ENCODE measurements at regions not wholly inside any gene's neighbourhood (a gene's known extent, or its start where the extent isn't known, plus 50 kb on each side); places are given as distances from the start of the nearest gene placed in this dataset.

DNA sequence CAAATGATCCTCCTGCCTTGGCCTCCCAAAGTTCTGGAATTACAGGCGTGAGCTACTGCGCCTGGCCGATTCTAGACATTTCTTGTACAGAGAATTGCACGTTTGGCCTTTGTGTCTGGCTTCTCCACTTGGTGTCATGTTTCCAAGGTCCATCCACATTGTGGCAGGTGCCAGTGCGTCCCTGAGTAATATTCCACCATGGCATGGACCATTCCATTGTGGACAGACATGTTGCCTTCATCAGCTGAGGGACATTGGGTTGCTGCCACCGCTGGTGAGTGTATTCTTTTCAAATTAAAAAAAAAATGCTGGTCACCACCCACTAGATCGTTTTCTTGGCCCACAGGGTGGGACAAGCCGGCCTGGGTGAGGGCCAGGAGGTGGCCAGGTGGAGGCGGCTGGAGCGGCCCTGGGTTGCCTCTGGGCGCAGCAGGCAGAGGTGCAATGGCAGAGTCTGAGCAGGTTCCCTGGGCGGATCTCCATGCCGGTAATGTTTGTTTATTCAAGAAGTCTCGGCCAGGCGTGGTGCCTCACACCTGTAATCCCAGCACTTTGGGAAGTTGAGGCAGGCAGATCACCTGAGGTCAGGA lies 274.1 kb downstream of the SEC14L1 start:
- ChIA-PET POLR2A (no interaction called here), CTCF (interaction anchor here (0.9 to 2.7 kb wide), 5 partner anchors 9 to 84 kb away, joined by 3 to 20 read pairs (median 3); no protein-coding TSS in a partner anchor)
- TF ChIP-seq, protein P1, sequence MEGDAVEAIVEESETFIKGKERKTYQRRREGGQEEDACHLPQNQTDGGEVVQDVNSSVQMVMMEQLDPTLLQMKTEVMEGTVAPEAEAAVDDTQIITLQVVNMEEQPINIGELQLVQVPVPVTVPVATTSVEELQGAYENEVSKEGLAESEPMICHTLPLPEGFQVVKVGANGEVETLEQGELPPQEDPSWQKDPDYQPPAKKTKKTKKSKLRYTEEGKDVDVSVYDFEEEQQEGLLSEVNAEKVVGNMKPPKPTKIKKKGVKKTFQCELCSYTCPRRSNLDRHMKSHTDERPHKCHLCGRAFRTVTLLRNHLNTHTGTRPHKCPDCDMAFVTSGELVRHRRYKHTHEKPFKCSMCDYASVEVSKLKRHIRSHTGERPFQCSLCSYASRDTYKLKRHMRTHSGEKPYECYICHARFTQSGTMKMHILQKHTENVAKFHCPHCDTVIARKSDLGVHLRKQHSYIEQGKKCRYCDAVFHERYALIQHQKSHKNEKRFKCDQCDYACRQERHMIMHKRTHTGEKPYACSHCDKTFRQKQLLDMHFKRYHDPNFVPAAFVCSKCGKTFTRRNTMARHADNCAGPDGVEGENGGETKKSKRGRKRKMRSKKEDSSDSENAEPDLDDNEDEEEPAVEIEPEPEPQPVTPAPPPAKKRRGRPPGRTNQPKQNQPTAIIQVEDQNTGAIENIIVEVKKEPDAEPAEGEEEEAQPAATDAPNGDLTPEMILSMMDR (IDR thresholded peaks at IDR 0.05; ENCODE audit: insufficient read depth, low read length, missing control alignments): no peak

DNA sequence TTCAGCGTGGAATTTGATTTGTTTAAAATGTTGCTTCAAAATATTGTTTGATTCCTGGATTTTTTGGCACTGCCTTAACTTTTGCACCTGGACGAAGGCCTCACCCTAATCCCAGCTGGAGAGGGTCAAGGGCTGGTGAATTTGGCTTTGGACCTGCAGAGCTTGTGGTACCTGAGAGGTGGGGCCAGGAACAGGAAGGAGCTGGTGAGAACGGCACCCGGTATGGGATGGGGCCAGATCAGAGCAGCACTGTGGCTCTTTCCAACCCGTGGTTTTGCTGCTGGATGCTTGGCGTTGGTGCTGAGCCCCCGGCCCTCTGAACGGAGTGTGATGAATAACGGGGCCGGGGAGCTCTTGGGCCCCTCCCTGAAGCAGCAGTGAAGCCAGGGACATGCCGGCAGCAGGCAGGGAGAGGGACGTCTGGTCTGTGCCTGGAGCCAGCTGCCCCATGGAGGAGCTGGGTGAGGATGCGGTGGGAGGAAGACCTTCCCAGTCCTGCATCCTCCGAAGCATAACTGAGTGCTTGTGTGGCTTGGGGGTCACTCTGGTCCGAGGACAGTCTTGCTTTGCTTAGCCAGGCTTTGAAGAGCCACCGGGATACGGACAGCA lies 275.4 kb downstream of the SEC14L1 start:
- CTCF ChIA-PET: interaction anchor here (1.0 to 1.3 kb wide), 2 partner anchors 11 to 14 kb away, joined by 3 to 5 read pairs; no protein-coding TSS in a partner anchor
- no peak for DNase-seq (ENCODE audit: low read depth, low spot score)
- TF ChIP-seq, protein P1 (IDR thresholded peaks at IDR 0.05; ENCODE audit: insufficient read depth, low read length, missing control alignments): no peak
- POLR2A ChIA-PET: no interaction called here
- H3K4me3 ChIP-seq (ENCODE audit: low read depth, low read length): no peak overlapping the region

More for the DNA sequence above, 274.1 kb downstream of the SEC14L1 start:
- no peak for DNase-seq (ENCODE audit: low read depth, low spot score)
- no peak overlapping the region for H3K4me3 ChIP-seq (ENCODE audit: low read depth, low read length)

DNA sequence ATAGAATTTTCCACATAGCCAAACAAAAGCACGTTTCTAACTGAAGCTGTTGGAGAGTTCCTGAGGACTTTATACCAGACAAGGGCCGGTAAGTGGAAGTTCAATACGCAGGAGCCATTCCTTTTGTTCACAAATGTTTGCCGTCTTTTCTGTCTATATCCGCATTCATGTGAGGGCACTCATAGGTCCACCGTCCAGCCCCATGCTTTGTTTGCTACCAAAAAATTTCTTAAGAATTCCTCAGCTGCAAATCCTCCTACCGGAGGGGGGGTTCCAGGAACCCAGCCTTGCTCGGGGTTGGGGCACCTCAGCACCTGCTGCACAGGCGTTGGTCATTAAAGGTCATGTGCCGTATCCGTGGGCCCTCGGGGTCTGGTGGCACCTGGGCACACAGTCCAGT lies 276.8 kb downstream of the SEC14L1 start:
- DNase-seq (ENCODE audit: low read depth, low spot score): no peak

DNA sequence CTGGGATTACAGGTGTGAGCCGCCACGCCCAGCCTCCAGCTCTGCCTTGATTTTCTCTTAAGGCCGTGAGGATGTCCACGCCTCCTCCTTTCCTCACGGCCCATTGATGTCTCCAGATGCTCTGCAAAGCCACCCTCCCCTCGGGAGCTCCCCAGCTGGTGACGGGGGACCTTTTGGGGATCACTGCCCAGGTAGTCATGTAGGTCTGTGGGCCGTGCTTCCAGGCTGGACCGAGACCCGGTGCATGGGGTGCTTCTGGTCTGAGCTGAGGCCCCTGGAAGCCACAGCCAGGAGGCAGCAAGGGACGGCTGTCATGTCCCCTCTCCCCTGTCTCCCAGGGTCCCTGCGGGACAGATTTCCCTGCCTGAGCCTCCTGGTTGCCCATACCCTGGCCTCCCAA lies 277.8 kb downstream of the SEC14L1 start:
- TF ChIP-seq, protein P1 (IDR thresholded peaks at IDR 0.05; ENCODE audit: insufficient read depth, low read length, missing control alignments): no peak
- no peak for DNase-seq (ENCODE audit: low read depth, low spot score)
- POLR2A ChIA-PET: no interaction called here
- H3K4me3 ChIP-seq (ENCODE audit: low read depth, low read length): no peak overlapping the region
- CTCF ChIA-PET: interaction anchor here (1.0 to 4.5 kb wide), 2 partner anchors 11 to 87 kb away, joined by 3 to 25 read pairs; no protein-coding TSS in a partner anchor

More for the DNA sequence above, 276.8 kb downstream of the SEC14L1 start:
- TF ChIP-seq, protein P1 (IDR thresholded peaks at IDR 0.05; ENCODE audit: insufficient read depth, low read length, missing control alignments): no peak
- no peak overlapping the region for H3K4me3 ChIP-seq (ENCODE audit: low read depth, low read length)
- ChIA-PET POLR2A (no interaction called here), CTCF (interaction anchor here (1.0 kb wide), 1 partner anchor 86 kb away, joined by 3 read pairs; no protein-coding TSS in a partner anchor)

DNA sequence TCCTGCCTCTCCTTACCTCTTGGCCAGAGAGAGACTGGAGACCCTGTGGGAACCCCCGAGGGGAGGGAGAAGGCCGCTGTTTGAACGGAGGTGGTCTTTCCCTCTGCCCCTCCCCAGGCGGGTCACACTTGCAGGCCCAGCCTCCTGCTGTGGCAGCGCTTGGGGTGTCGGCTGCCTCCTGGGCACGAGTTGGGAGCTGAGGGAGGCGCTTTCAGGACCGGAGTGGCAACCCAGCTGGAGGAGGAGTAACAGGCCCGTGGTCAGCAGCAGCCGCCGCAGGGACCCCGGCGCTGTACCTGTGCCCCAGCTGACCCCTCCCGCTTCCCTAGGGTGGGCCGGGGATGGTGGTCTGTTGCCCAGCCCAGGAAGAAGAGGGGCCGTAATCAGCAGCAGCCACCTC lies 278.3 kb downstream of the SEC14L1 start:
- no peak overlapping the region for H3K4me3 ChIP-seq (ENCODE audit: low read depth, low read length)
- TF ChIP-seq, protein P1 (IDR thresholded peaks at IDR 0.05; ENCODE audit: insufficient read depth, low read length, missing control alignments): no peak
- CTCF ChIA-PET: interaction anchor here (2.3 to 4.5 kb wide), 3 partner anchors 11 to 88 kb away, joined by 12 to 25 read pairs (median 23); no protein-coding TSS in a partner anchor
- POLR2A ChIA-PET: no interaction called here
- no peak for DNase-seq (ENCODE audit: low read depth, low spot score)

DNA sequence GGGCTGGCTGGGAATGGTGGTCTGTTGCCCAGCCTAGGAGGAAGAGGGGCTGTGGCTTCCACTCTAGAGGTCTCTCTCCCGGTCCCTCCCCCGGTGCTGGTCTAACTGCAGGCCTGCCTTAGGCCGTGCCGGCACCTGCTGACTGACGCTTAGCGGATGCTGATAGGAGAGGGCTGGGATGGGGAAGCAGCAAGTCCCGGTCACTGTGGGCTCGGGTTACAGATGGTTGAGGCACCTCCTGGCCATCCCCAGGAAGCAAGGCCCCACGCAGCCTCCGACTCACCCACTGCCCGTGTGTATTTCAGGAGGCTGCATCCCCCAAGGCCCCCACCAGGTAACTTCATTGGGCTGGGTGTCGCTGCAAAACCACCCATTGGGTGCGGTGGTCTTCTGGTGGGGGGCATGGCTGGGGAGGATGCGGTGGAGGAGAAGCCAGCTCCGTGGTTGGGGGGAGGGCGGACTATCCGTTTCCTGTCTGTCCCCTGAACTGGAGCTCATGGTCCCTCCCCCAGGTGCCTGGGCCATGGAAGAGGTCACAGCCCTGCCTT lies 278.9 kb downstream of the SEC14L1 start:
- H3K4me3 ChIP-seq (ENCODE audit: low read depth, low read length): no peak overlapping the region
- ChIA-PET POLR2A (interaction anchor here (0.6 kb wide), 1 partner anchor 44 kb away, joined by 4 read pairs; no protein-coding TSS in a partner anchor), CTCF (interaction anchor here (2.3 to 4.5 kb wide), 3 partner anchors 10 to 88 kb away, joined by 12 to 25 read pairs (median 23); no protein-coding TSS in a partner anchor)
- no peak for DNase-seq (ENCODE audit: low read depth, low spot score)
- TF ChIP-seq, protein P1 (IDR thresholded peaks at IDR 0.05; ENCODE audit: insufficient read depth, low read length, missing control alignments): no peak

Measured in AG04449 (cell line).